Esophagus muscularis mucosa (tissue), 4 donors: ENCODE measurements at regions not wholly inside any gene's neighbourhood (a gene's known extent, or its start where the extent isn't known, plus 50 kb on each side); places are given as distances from the start of the nearest gene placed in this dataset.

Experiments used
- DNase-seq: peaks from one replicate; pipeline ENCODE4 v3.0.0-alpha.2; 2017; ENCODE audit errors: extremely low spot score
- H3K27ac ChIP-seq, 4 donors: fragments of 200-600 bp; sonication (generic); replicated peaks in 1 of 4; 1 replicate in 3 of 4; 2 replicates in 1 of 4; pipeline ENCODE4 v1.5.1; 2016 to 2019; ENCODE audit warnings: mild to moderate bottlenecking in 1 of 4
- H3K27me3 ChIP-seq, 4 donors: fragments of 200-600 bp; sonication (generic); one replicate each; pipeline versions ENCODE4 v1.5.1 to v1.6.0; 2016 to 2019
- H3K36me3 ChIP-seq, 4 donors: fragments of 200-600 bp; sonication (generic); one replicate each; pipeline ENCODE4 v1.5.1; 2016 to 2019
- H3K4me1 ChIP-seq, 4 donors: fragments of 200-600 bp; sonication (generic); one replicate each; pipeline ENCODE4 v1.5.1; 2016 to 2019
- H3K4me3 ChIP-seq, 4 donors: fragments of 200-600 bp; sonication (generic); 1 replicate in 2 of 4; 2 replicates in 2 of 4; pipeline ENCODE4 v1.5.1; 2016 to 2019; ENCODE audit warnings: mild to moderate bottlenecking in 4 of 4, moderate library complexity in 1 of 4
- H3K9me3 ChIP-seq, 4 donors: fragments of 200-600 bp; sonication (generic); 1 replicate in 3 of 4; 2 replicates in 1 of 4; pipeline ENCODE4 v1.5.1; 2016 to 2019
- CTCF ChIP-seq, 3 experiments: fragments of 200-600 bp in 2 of 3; fragments of 450-650 bp in 1 of 3; sonication (generic) in 2 of 3; IDR thresholded peaks; one replicate each; pipeline ENCODE4 v1.5.1; 2017 to 2019; ENCODE audit warnings: antibody characterized with exemption in 3 of 3, mild to moderate bottlenecking in 2 of 3, moderate library complexity in 1 of 3
- EP300 ChIP-seq: sonication (generic); formaldehyde crosslinking; IDR thresholded peaks from one replicate; pipeline ENCODE4 v1.6.1; 2017; ENCODE audit warnings: antibody characterized with exemption
- POLR2A ChIP-seq: fragments of 450-650 bp; IDR thresholded peaks from one replicate; pipeline ENCODE4 v1.6.1; 2017; ENCODE audit warnings: antibody characterized with exemption, moderate library complexity, mild to moderate bottlenecking, low read depth
- POLR2AphosphoS5 ChIP-seq, 2 donors: sonication (generic); formaldehyde crosslinking; IDR thresholded peaks; one replicate each; pipeline ENCODE4 v1.6.1; 2017; ENCODE audit warnings: antibody characterized with exemption in 2 of 2
- WGBS: methylation state at CpG from one replicate; pipeline ENCODE4 v1.1.5; 2018; 5-methylcytosine and 5-hydroxymethylcytosine counted together
- intact Hi-C: fragments of 100-400 bp; cut with DNase I; formaldehyde crosslinking; loops from one replicate; pipeline ENCODE4 v1.15.1; 2023

GRCh38 chr2:48065096-48065495, 158.8 kb upstream of the FBXO11 start:
- Histone ChIP-seq H3K27me3 (no peaks in the 10 kb centered on the region), H3K4me1 (no peaks in the 10 kb centered on the region), H3K9me3 (no peaks in the 10 kb centered on the region), H3K36me3 (no peaks in the 10 kb centered on the region), H3K27ac (no peak overlapping the region), H3K4me3 (no peak overlapping the region)
- peak; percentile 47 for DNase-seq
- intact Hi-C loops = no loop called here
- TF ChIP-seq EP300 (no peak), POLR2A (no peak), POLR2AphosphoS5 (IDR thresholded peaks at IDR 0.05) (no peak), CTCF (IDR thresholded peaks at IDR 0.05) (no peak)

- Histone ChIP-seq H3K4me1 (no peaks in the 10 kb centered on the region), H3K27me3 (no peaks in the 10 kb centered on the region), H3K9me3 (no peaks in the 10 kb centered on the region), H3K4me3 (no peak overlapping the region), H3K27ac (no peak overlapping the region), H3K36me3 (no peaks in the 10 kb centered on the region)
- peak; percentile 10 for DNase-seq
- intact Hi-C loops = no loop called here
- TF ChIP-seq POLR2A = no peak
- no peak for TF ChIP-seq EP300
- TF ChIP-seq CTCF (IDR thresholded peaks at IDR 0.05) = no peak
- TF ChIP-seq POLR2AphosphoS5 (IDR thresholded peaks at IDR 0.05) = no peak
- WGBS = 86% methylated on average over 2 of the region's 2 CpGs
Observed at GRCh38 chr2:48066000-48066399, 159.7 kb upstream of the FBXO11 start.

DNA sequence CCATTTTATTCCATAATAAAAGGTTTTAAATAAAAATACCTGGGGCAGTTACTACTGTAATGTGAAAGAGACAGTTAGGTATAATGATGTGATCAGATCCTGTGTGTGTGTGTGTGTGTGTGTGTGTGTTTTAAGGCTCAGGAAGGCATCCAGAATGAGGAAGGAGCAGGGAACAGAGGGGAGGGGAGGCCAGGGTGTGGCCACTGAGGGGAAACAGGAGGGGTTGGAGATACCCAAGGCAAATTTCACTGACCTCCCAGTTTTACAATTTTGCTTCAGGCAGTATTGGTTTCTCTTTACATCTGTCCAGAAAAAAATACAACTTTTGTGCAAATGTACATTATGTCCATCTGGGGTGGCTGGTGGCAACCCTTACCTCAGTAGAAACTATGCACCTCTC, 163.5 kb upstream of the FBXO11 start:
- Histone ChIP-seq H3K36me3 (no peaks in the 10 kb centered on the region), H3K27ac (no peak overlapping the region), H3K27me3 (no peaks in the 10 kb centered on the region), H3K4me3 (no peak overlapping the region), H3K9me3 (no peaks in the 10 kb centered on the region), H3K4me1 (no peaks in the 10 kb centered on the region)
- no peak for DNase-seq
- TF ChIP-seq CTCF (IDR thresholded peaks at IDR 0.05) (no peak), EP300 (no peak), POLR2A (no peak), POLR2AphosphoS5 (IDR thresholded peaks at IDR 0.05) (no peak)
- intact Hi-C loops = no loop called here

- no peak for TF ChIP-seq POLR2AphosphoS5 (IDR thresholded peaks at IDR 0.05)
- TF ChIP-seq EP300 = no peak
- no peak for TF ChIP-seq POLR2A
- TF ChIP-seq CTCF (IDR thresholded peaks at IDR 0.05) = no peak
- WGBS = 68% methylated on average over 3 of the region's 3 CpGs
- no peak for DNase-seq
- H3K4me1 ChIP-seq = peaks cover 0 to 3% (median 0%) of the 10 kb centered on the region in 4 donors
- intact Hi-C loops = no loop called here
- no peaks in the 10 kb centered on the region for H3K36me3 ChIP-seq
- H3K27me3 ChIP-seq = no peaks in the 10 kb centered on the region
- no peak overlapping the region for H3K4me3 ChIP-seq
- H3K27ac ChIP-seq = no peak overlapping the region
- H3K9me3 ChIP-seq = no peaks in the 10 kb centered on the region
Observed at GRCh38 chr2:48070415-48070814, 164.1 kb upstream of the FBXO11 start.

GRCh38 chr2:48072583-48072982, 166.3 kb upstream of the FBXO11 start:
- DNase-seq = peak; percentile 45
- intact Hi-C loops = no loop called here
- 82% methylated on average over 5 of the region's 5 CpGs for WGBS
- Histone ChIP-seq H3K9me3 (no peaks in the 10 kb centered on the region), H3K4me1 (peaks cover 0 to 3% (median 0%) of the 10 kb centered on the region in 4 donors), H3K27me3 (no peaks in the 10 kb centered on the region), H3K4me3 (no peak overlapping the region), H3K27ac (no peak overlapping the region), H3K36me3 (no peaks in the 10 kb centered on the region)
- no peak for TF ChIP-seq POLR2AphosphoS5 (IDR thresholded peaks at IDR 0.05)
- no peak for TF ChIP-seq EP300
- TF ChIP-seq CTCF (IDR thresholded peaks at IDR 0.05) = no peak
- no peak for TF ChIP-seq POLR2A
